WTC11 (cell line): ENCODE measurements at regions not wholly inside any gene's neighbourhood (a gene's known extent, or its start where the extent isn't known, plus 50 kb on each side); places are given as distances from the start of the nearest gene placed in this dataset.

ENCODE experiments used
- ATAC-seq: fragments of 200-7000 bp; cut with Tn5 transposase; 2 replicates; pipeline ENCODE4 v1.10.0; 2021; ENCODE audit warnings: mild to moderate bottlenecking, moderate library complexity
- CTCF ChIA-PET: fragments of 300-600 bp; sonication (Branson Sonifier 250); formaldehyde crosslinking; loops from one replicate; lab custom pipeline; 2021; ENCODE audit warnings: antibody characterized with exemption; lab: Charles Lee
- POLR2A ChIA-PET: fragments of 350-600 bp; sonication (Branson Sonifier 250); formaldehyde crosslinking; loops from one replicate; lab custom pipeline; 2021; ENCODE audit warnings: antibody characterized with exemption; lab: Charles Lee
- DNase-seq: peaks from one replicate; pipeline ENCODE4 v3.0.0; 2021; ENCODE audit warnings: low spot score
- H3K27ac Mint-ChIP-seq: 2 replicates; pipeline ENCODE4 v1.8.0; 2021; ENCODE audit warnings: mixed read lengths
- H3K27me3 Mint-ChIP-seq: 2 replicates; pipeline ENCODE4 v1.8.0; 2021; ENCODE audit warnings: low read depth, mild to moderate bottlenecking, moderate library complexity, mixed read lengths
- H3K36me3 Mint-ChIP-seq: 2 replicates; pipeline ENCODE4 v1.8.0; 2021; ENCODE audit warnings: mixed read lengths
- H3K4me1 Mint-ChIP-seq: 2 replicates; pipeline ENCODE4 v1.8.0; 2022; ENCODE audit warnings: mixed read lengths
- H3K4me3 Mint-ChIP-seq: 2 replicates; pipeline ENCODE4 v1.8.0; 2021; ENCODE audit warnings: mild to moderate bottlenecking, moderate library complexity, mixed read lengths
- H3K9me3 Mint-ChIP-seq: 2 replicates; pipeline ENCODE4 v1.8.0; 2021; ENCODE audit warnings: mixed read lengths
- AFF4 ChIP-seq: sonication (generic); formaldehyde crosslinking; IDR thresholded peaks from 2 replicates; pipeline ENCODE4 v1.8.1; 2023; ENCODE audit warnings: mild to moderate bottlenecking, missing genetic modification reagents, borderline replicate concordance
- ATF1 ChIP-seq: sonication (generic); formaldehyde crosslinking; IDR thresholded peaks from 2 replicates; pipeline ENCODE4 v1.8.1; 2023; ENCODE audit warnings: mild to moderate bottlenecking, moderate library complexity, missing genetic modification reagents
- CTCF ChIP-seq: fragments of 200-600 bp; IDR thresholded peaks from 2 replicates; pipeline ENCODE4 v1.8.0; 2022; ENCODE audit warnings: antibody characterized with exemption
- FOXJ3 ChIP-seq: sonication (generic); formaldehyde crosslinking; IDR thresholded peaks from 2 replicates; pipeline ENCODE4 v1.9.0; 2021; ENCODE audit warnings: missing genetic modification reagents, mild to moderate bottlenecking, borderline replicate concordance
- FOXP1 ChIP-seq: sonication (generic); formaldehyde crosslinking; IDR thresholded peaks from 2 replicates; pipeline ENCODE4 v1.8.0; 2022; ENCODE audit warnings: missing genetic modification reagents, mild to moderate bottlenecking, moderate library complexity, borderline replicate concordance
- IRF2 ChIP-seq: sonication (generic); formaldehyde crosslinking; IDR thresholded peaks from 2 replicates; pipeline ENCODE4 v1.8.0; 2022; ENCODE audit warnings: low read depth, missing genetic modification reagents, borderline replicate concordance
- JAZF1 ChIP-seq: fragments of 250-450 bp; sonication (Bioruptor Pico); IDR thresholded peaks from 2 replicates; pipeline ENCODE4 v1.9.0; 2021; ENCODE audit warnings: moderate library complexity, mild to moderate bottlenecking, inconsistent platforms
- KAT7 ChIP-seq: sonication (generic); formaldehyde crosslinking; IDR thresholded peaks from 2 replicates; pipeline ENCODE4 v1.8.1; 2023; ENCODE audit warnings: missing genetic modification reagents, mild to moderate bottlenecking, borderline replicate concordance
- MAX ChIP-seq: sonication (generic); formaldehyde crosslinking; IDR thresholded peaks from 2 replicates; pipeline ENCODE4 v1.8.0; 2022; ENCODE audit warnings: mild to moderate bottlenecking, missing genetic modification reagents
- NR1H2 ChIP-seq: sonication (generic); formaldehyde crosslinking; IDR thresholded peaks from 2 replicates; pipeline ENCODE4 v1.9.0; 2021; ENCODE audit warnings: mild to moderate bottlenecking, moderate library complexity, missing genetic modification reagents
- RORB ChIP-seq: fragments of 250-450 bp; sonication (Bioruptor Pico); IDR thresholded peaks from 2 replicates; pipeline ENCODE4 v1.9.0; 2021; ENCODE audit warnings: mild to moderate bottlenecking
- SMAD3 ChIP-seq: sonication (generic); formaldehyde crosslinking; IDR thresholded peaks from 2 replicates; pipeline ENCODE4 v1.8.0; 2022; ENCODE audit warnings: missing genetic modification reagents, mild to moderate bottlenecking, borderline replicate concordance
- TCF7 ChIP-seq: sonication (generic); formaldehyde crosslinking; IDR thresholded peaks from 2 replicates; pipeline ENCODE4 v1.8.0; 2022; ENCODE audit warnings: mild to moderate bottlenecking, low read depth, missing genetic modification reagents, moderate library complexity
- USF2 ChIP-seq: sonication (generic); formaldehyde crosslinking; IDR thresholded peaks from 2 replicates; pipeline ENCODE4 v1.8.1; 2023; ENCODE audit warnings: mild to moderate bottlenecking, missing genetic modification reagents, moderate library complexity
- ZBTB21 ChIP-seq: sonication (generic); formaldehyde crosslinking; IDR thresholded peaks from 2 replicates; pipeline ENCODE4 v1.8.1; 2023; ENCODE audit warnings: mild to moderate bottlenecking, missing genetic modification reagents, borderline replicate concordance
- ZMAT4 ChIP-seq: fragments of 250-450 bp; sonication (Bioruptor Pico); IDR thresholded peaks from 2 replicates; pipeline ENCODE4 v1.9.0; 2021; ENCODE audit warnings: mild to moderate bottlenecking
- ZNF121 ChIP-seq: sonication (generic); formaldehyde crosslinking; IDR thresholded peaks from 2 replicates; pipeline ENCODE4 v1.8.0; 2023; ENCODE audit warnings: missing genetic modification reagents
- ZNF138 ChIP-seq: sonication (generic); formaldehyde crosslinking; conservative IDR thresholded peaks from 2 replicates; pipeline ENCODE4 v1.8.1; 2022; ENCODE audit warnings: mild to moderate bottlenecking, moderate library complexity, missing genetic modification reagents
- ZNF232 ChIP-seq: sonication (generic); formaldehyde crosslinking; IDR thresholded peaks from 2 replicates; pipeline ENCODE4 v1.8.0; 2022; ENCODE audit warnings: mild to moderate bottlenecking, missing genetic modification reagents
- TF ChIP-seq, protein P1 (sequence below): fragments of 250-450 bp; sonication (Bioruptor Pico); conservative IDR thresholded peaks from 2 replicates; pipeline ENCODE4 v1.9.0; 2021; ENCODE audit warnings: mild to moderate bottlenecking
- TF ChIP-seq, protein P2 (sequence below): fragments of 250-450 bp; sonication (Bioruptor Pico); IDR thresholded peaks from 2 replicates; pipeline ENCODE4 v1.9.0; 2021; ENCODE audit warnings: moderate library complexity, mild to moderate bottlenecking, inconsistent platforms, borderline replicate concordance
- TF ChIP-seq, protein P3 (sequence below): sonication (generic); formaldehyde crosslinking; IDR thresholded peaks from 2 replicates; pipeline ENCODE4 v1.8.1; 2022; ENCODE audit warnings: mild to moderate bottlenecking, missing genetic modification reagents, moderate library complexity, borderline replicate concordance

GRCh38 chr10:36783400-36783799 lies 342.0 kb upstream of the ANKRD30A start (continued):
- TF ChIP-seq ZNF232 (CRISPR knock-in tag), result no peak
- TF ChIP-seq CTCF, result no peak
- no peak for TF ChIP-seq RORB
- TF ChIP-seq, protein P1, sequence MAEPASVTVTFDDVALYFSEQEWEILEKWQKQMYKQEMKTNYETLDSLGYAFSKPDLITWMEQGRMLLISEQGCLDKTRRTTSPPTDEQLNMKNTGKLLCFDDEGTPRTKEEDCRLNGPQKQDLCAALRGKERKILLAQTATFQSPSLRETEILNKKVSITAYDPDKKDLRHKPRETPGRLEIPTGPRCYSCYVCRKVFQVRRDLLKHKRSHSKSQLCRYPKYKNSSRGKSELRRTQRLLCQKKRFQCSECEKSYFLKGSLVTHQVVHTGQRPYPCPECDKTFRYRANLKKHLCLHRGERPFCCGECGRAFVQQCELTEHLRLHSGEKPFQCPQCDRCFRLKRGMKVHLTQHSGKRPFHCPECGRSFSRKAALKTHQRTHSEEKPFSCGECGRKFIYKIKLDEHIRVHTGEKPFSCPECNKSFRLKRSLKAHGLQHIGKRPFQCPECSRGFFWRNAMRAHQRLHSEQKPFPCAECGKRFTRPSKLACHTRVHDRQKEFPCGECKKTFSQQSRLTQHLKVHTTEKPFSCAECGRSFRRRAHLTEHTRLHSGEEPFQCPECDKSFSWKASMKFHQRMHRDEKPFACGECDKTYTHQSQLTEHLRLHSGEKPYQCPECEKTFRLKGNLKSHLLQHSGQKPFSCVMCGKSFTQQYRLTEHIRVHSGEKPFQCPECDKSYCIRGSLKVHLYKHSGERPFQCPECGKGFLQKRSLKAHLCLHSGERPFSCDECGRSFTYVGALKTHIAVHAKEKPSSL (CRISPR knock-in tag), result no peak
- TF ChIP-seq SMAD3 (CRISPR knock-in tag), result no peak
- no peak for TF ChIP-seq ZMAT4
- no peak for TF ChIP-seq JAZF1
- no peak for TF ChIP-seq TCF7 (CRISPR knock-in tag)
- no peak for TF ChIP-seq KAT7
- TF ChIP-seq NR1H2 (CRISPR knock-in tag), result no peak
- TF ChIP-seq USF2 (CRISPR knock-in tag), result no peak
- TF ChIP-seq, all 79 proteins: peak for 0

GRCh38 chr10:36781570-36781969 lies 343.8 kb upstream of the ANKRD30A start:
- H3K9me3 Mint-ChIP-seq, result no peaks in the 10 kb centered on the region
- peaks cover 6% of the 10 kb centered on the region for H3K4me1 Mint-ChIP-seq
- ChIA-PET POLR2A (no interaction called here), CTCF (no interaction called here)
- H3K27ac Mint-ChIP-seq, result no peak overlapping the region
- no peak overlapping the region for H3K4me3 Mint-ChIP-seq
- TF ChIP-seq MAX (CRISPR knock-in tag) (no peak), ATF1 (no peak), FOXP1 (CRISPR knock-in tag) (no peak), ZNF121 (CRISPR knock-in tag) (no peak), AFF4 (CRISPR knock-in tag) (no peak), ZBTB21 (CRISPR knock-in tag) (no peak), ZNF138 (CRISPR knock-in tag) (no peak), FOXJ3 (CRISPR knock-in tag) (no peak), IRF2 (CRISPR knock-in tag) (no peak)
- TF ChIP-seq, protein P2, sequence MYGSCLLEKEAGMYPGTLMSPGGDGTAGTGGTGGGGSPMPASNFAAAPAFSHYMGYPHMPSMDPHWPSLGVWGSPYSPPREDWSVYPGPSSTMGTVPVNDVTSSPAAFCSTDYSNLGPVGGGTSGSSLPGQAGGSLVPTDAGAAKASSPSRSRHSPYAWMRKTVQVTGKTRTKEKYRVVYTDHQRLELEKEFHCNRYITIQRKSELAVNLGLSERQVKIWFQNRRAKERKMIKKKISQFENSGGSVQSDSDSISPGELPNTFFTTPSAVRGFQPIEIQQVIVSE (CRISPR knock-in tag), result no peak
- TF ChIP-seq, protein P3, sequence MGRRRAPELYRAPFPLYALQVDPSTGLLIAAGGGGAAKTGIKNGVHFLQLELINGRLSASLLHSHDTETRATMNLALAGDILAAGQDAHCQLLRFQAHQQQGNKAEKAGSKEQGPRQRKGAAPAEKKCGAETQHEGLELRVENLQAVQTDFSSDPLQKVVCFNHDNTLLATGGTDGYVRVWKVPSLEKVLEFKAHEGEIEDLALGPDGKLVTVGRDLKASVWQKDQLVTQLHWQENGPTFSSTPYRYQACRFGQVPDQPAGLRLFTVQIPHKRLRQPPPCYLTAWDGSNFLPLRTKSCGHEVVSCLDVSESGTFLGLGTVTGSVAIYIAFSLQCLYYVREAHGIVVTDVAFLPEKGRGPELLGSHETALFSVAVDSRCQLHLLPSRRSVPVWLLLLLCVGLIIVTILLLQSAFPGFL (CRISPR knock-in tag), result no peak
- no peaks in the 10 kb centered on the region for H3K27me3 Mint-ChIP-seq
- no peak for DNase-seq
- no peaks in the 10 kb centered on the region for H3K36me3 Mint-ChIP-seq
- no peak for ATAC-seq
